ENCODE measurements at regions not wholly inside any gene's neighbourhood (a gene's known extent, or its start where the extent isn't known, plus 50 kb on each side); places are given as distances from the start of the nearest gene placed in this dataset.

- TF ChIP-seq EZH2 (IDR thresholded peaks at IDR 0.05; ENCODE audit: borderline replicate concordance, low read depth, low read length, poor library complexity, severe bottlenecking) (no peak), CTCF (conservative IDR thresholded peaks at IDR 0.05; ENCODE audit: low read depth, low read length) (no peak)
Observed at GRCh38 chr5:39485079-39485478, 60.3 kb upstream of the DAB2 start.

Data from A673 (cell line).